Activated T-helper 17 cell treated with anti-CD3 and anti-CD28 coated beads, Interleukin-2, amount 50 U/mL, for 72 hours (primary cell): ENCODE measurements at regions not wholly inside any gene's neighbourhood (a gene's known extent, or its start where the extent isn't known, plus 50 kb on each side); places are given as distances from the start of the nearest gene placed in this dataset.

Experiments
- ATAC-seq: fragments of 150-1000 bp; cut with Tn5 transposase; replicated peaks from 2 replicates; pipeline ENCODE4 v1.10.0; 2021; ENCODE audit warnings: mild to moderate bottlenecking, moderate library complexity
- H3K27ac Mint-ChIP-seq: one replicate; pipeline ENCODE4 v1.8.0; 2022; ENCODE audit warnings: mixed read lengths
- H3K27me3 Mint-ChIP-seq: one replicate; pipeline ENCODE4 v1.8.0; 2022; ENCODE audit warnings: mixed read lengths
- H3K36me3 Mint-ChIP-seq: one replicate; pipeline ENCODE4 v1.8.0; 2022; ENCODE audit warnings: low read depth, mild to moderate bottlenecking, mixed read lengths
- H3K4me1 Mint-ChIP-seq: one replicate; pipeline ENCODE4 v1.8.0; 2022; ENCODE audit warnings: mixed read lengths
- H3K4me3 Mint-ChIP-seq: one replicate; pipeline ENCODE4 v1.8.0; 2022; ENCODE audit warnings: mild to moderate bottlenecking, mixed read lengths
- H3K9me3 Mint-ChIP-seq: one replicate; pipeline ENCODE4 v1.8.0; 2022; ENCODE audit warnings: mixed read lengths

DNA sequence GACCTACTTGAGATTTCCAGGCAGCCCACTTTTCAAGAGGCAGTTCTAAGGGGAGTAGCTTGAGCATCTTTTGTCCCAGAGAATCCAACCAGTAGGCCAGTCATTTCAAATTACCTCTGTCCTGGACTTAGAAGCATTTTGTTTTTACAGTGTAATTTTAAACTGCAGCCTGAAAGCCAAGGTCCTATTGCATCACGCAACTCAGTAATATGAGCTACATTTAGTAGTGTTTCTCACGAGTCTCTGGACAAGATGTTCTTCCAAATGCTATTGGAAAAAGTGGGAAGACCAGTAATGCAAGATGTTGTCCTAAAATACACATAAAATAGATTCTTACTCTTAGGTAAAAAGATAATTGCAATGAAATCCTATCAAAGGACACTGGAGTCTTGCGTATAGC lies 182.5 kb upstream of the ARX start:
- Mint-ChIP-seq H3K4me1 (no peaks in the 10 kb centered on the region), H3K27ac (no peak overlapping the region), H3K9me3 (no peaks in the 10 kb centered on the region), H3K27me3 (peaks cover 8% of the 10 kb centered on the region), H3K4me3 (no peak overlapping the region), H3K36me3 (no peaks in the 10 kb centered on the region)
- no peak for ATAC-seq

DNA sequence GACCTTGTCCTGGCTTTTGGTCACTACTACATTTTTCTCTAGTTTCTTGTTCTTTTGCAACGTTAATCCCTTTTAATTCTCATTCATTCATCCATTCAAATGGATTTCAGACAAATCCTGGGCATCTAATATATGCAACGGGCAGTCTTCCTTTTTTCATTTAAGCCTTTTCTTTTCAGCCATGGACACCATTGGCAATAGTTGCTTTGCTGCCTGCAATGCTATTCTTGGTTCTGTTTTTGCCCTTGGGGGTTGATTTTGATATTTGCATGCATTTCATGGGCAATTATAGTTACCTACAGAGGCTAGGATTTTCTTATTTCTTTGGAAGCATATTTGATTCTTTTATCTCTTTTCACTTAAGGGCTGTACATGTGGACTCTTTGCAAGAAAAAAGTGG lies 180.5 kb upstream of the ARX start:
- Mint-ChIP-seq H3K9me3 (no peaks in the 10 kb centered on the region), H3K4me1 (no peaks in the 10 kb centered on the region), H3K27me3 (peaks cover 8% of the 10 kb centered on the region), H3K27ac (no peak overlapping the region), H3K36me3 (no peaks in the 10 kb centered on the region), H3K4me3 (no peak overlapping the region)
- no peak for ATAC-seq

DNA sequence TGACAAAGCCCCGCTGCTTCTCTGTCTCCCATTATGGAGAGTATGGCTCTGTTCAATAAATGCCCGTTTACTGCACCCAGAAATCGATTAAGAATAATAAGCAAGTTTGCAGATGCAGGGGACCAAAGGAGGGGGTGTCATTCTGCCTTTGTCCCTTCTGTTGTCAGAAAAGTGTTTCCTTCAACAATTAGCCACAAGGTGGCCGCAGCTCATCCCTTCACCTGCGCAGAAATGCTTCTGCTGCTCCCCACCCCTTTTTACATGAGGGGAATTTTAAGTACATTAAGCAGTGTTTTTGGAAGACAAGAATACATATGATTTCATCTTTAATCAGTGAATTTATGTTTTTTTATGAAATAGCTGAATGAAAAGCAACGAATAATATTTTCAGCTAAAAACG lies 175.6 kb upstream of the ARX start:
- Mint-ChIP-seq H3K4me3 (no peak overlapping the region), H3K27ac (no peak overlapping the region), H3K27me3 (peaks cover 4% of the 10 kb centered on the region), H3K9me3 (no peaks in the 10 kb centered on the region), H3K4me1 (no peaks in the 10 kb centered on the region), H3K36me3 (no peaks in the 10 kb centered on the region)
- no peak for ATAC-seq

DNA sequence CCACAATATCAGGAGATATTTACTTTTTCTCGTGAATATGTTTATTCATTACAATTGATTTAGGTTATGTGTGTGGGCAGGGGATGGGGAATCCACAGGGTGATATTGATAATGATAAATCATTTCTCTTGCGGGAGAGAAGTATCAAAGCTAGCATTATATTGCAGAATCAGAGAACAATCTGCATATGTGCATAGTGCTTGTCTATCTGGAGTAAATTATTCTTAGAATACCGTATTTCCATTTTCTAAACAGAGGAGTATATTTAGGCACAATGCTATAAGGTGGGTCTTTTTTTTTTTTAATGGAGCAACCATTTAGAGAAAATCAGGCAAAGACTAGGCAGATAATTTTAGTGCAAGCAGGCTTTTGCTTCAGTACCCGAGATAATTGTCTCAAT lies 166.0 kb upstream of the ARX start:
- Mint-ChIP-seq H3K36me3 (no peaks in the 10 kb centered on the region), H3K27ac (no peak overlapping the region), H3K4me3 (no peak overlapping the region), H3K9me3 (no peaks in the 10 kb centered on the region), H3K27me3 (peaks cover 11% of the 10 kb centered on the region), H3K4me1 (no peaks in the 10 kb centered on the region)
- ATAC-seq = no peak

DNA sequence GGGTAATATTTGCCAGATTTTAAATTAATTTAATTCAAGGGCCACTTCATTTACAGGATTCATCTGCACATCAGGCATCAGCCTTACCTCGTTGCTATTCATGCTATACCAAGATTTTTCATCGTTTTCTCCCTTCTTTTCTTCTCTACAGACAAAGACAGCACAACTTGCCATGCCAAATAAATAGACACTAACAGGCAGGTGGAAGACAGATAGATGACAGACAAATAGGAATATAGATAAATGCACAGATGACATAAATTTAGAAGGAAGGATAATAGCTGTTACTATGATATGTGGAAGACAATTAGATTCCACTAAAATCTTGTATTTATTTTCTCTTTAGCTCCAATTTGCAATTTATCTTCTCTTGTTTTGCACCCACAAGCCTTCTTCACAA lies 164.5 kb upstream of the ARX start:
- Mint-ChIP-seq H3K4me3 (no peak overlapping the region), H3K9me3 (no peaks in the 10 kb centered on the region), H3K27me3 (peaks cover 11% of the 10 kb centered on the region), H3K36me3 (no peaks in the 10 kb centered on the region), H3K27ac (no peak overlapping the region), H3K4me1 (no peaks in the 10 kb centered on the region)
- ATAC-seq = no peak

DNA sequence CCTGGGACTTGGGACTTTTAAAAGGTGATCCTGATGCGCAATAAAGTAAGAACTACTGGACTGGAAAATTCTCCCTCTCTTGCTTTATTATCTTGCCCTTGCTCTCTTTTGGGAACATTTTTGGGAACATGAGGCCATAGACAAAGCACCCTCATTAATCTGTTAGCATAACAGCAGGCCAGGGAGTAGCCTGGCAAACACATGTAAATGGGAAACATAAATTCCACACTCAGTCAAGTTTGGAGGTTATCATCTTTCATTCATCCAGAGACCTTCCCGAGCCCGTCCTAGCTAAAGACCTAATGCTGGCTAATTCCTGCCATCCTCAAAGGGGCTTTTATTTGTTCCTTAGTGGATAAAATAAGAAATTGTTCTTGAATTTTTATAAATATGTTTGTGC lies 162.8 kb upstream of the ARX start:
- Mint-ChIP-seq H3K27ac (no peak overlapping the region), H3K27me3 (peaks cover 14% of the 10 kb centered on the region), H3K4me1 (no peaks in the 10 kb centered on the region), H3K36me3 (no peaks in the 10 kb centered on the region), H3K9me3 (no peaks in the 10 kb centered on the region), H3K4me3 (no peak overlapping the region)
- no peak for ATAC-seq

DNA sequence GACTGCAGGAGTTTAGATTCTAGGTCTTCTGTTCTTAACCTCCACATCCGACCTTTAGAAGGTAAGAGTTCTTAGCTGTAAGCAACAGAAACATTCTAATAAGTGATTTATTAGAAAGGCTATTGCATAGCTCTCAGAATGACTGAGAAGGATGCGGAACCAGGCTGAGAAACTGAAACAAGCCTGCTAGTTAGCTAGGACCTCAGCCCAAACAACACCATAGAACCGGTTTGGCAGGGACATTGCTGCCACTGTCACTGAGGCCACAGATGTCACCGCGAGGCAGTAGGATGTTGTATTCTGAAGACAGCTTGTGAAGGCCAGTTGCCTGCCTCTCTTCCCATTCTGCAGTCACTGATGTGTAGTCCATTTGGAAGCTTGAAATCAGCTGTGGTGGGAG lies 160.0 kb upstream of the ARX start:
- Mint-ChIP-seq H3K27ac (no peak overlapping the region), H3K4me3 (no peak overlapping the region), H3K36me3 (no peaks in the 10 kb centered on the region), H3K4me1 (no peaks in the 10 kb centered on the region), H3K9me3 (no peaks in the 10 kb centered on the region), H3K27me3 (peaks cover 10% of the 10 kb centered on the region)
- ATAC-seq = no peak

DNA sequence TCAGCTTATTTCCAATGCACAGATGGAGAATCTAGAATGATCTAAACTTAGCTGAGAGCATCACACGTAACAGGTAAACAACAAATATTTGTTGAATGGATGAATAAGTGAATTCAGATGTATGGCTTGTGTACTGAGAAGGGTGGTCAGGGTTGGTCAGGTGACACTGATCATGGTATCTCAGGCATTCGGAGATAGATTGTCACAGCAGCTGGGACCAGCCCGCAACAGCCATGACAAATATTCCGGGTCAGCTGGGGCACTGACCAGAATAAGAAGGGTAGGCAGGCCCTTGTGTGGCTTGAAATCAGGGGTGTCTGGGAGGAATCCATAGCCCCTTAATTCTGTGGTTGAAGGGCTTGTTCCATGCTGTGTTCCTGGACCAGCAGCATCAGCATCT lies 159.4 kb upstream of the ARX start:
- H3K4me1 Mint-ChIP-seq = no peaks in the 10 kb centered on the region
- no peak for ATAC-seq
- H3K36me3 Mint-ChIP-seq = no peaks in the 10 kb centered on the region
- no peak overlapping the region for H3K4me3 Mint-ChIP-seq
- H3K27me3 Mint-ChIP-seq = peaks cover 4% of the 10 kb centered on the region
- H3K9me3 Mint-ChIP-seq = no peaks in the 10 kb centered on the region
- no peak overlapping the region for H3K27ac Mint-ChIP-seq

DNA sequence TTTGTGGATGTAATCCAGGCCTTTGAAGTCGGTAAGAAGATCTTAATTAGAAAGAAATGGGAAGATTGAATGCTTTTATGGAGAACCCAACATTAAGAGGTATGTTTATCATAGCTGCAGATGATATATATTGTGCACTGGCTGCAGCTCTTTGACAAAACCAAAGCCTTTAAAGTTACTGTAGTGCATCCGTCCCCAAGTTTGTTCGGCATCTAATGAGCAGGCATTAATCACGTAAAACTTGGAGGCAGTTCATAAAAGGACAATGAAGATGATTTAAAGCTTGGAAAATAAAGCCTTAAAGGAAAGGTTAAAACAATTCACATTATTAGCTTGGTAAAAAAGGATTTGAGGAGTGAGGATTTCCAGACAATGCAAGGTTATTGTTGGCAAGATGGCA lies 150.8 kb upstream of the ARX start:
- Mint-ChIP-seq H3K4me3 (no peak overlapping the region), H3K27me3 (peaks cover 21% of the 10 kb centered on the region), H3K36me3 (no peaks in the 10 kb centered on the region), H3K4me1 (no peaks in the 10 kb centered on the region), H3K9me3 (no peaks in the 10 kb centered on the region), H3K27ac (no peak overlapping the region)
- no peak for ATAC-seq

DNA sequence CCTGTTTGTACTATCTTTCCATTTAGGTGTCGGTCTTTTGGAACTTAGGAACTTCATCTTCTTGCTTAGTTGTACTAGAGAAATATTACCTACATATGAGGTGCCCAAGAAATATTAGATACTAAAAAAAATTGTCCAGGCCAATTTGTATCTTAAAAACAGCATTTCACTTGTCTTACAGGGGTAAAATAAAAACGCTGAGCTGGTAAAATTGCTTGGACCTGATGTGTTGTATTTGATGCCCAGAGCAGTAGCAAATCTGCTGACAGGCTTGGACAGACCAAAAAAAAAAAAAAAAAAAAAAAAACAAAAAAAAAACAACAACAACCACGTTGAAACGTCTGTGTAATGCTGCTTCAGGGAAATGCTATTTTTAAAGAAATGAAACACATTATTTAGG lies 150.4 kb upstream of the ARX start:
- no peak for ATAC-seq
- H3K27me3 Mint-ChIP-seq = peaks cover 21% of the 10 kb centered on the region
- no peak overlapping the region for H3K4me3 Mint-ChIP-seq
- H3K27ac Mint-ChIP-seq = no peak overlapping the region
- H3K36me3 Mint-ChIP-seq = no peaks in the 10 kb centered on the region
- H3K4me1 Mint-ChIP-seq = no peaks in the 10 kb centered on the region
- H3K9me3 Mint-ChIP-seq = no peaks in the 10 kb centered on the region

DNA sequence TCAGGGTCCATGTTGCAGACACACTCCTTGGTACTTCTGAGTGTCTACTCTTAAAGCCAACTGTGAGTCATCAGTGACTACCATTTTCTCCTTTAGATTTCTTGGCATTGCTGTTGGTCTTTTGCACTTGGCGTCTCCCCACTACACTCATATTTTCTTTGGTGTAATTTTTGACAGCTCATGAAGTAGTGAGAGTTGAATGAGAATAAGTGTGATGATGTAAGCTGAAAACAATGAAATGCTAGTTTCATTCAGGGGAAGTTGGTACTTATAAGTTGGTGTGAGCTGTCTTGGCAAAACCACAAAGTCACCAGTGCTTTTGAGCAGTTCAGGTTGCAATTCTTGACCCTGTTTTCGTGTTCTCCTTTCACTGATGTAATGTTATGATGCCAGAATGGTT lies 142.9 kb upstream of the ARX start:
- no peaks in the 10 kb centered on the region for H3K4me1 Mint-ChIP-seq
- no peaks in the 10 kb centered on the region for H3K36me3 Mint-ChIP-seq
- no peak overlapping the region for H3K4me3 Mint-ChIP-seq
- H3K9me3 Mint-ChIP-seq = no peaks in the 10 kb centered on the region
- H3K27me3 Mint-ChIP-seq = peaks cover 13% of the 10 kb centered on the region
- no peak overlapping the region for H3K27ac Mint-ChIP-seq
- peak; percentile 63 for ATAC-seq

DNA sequence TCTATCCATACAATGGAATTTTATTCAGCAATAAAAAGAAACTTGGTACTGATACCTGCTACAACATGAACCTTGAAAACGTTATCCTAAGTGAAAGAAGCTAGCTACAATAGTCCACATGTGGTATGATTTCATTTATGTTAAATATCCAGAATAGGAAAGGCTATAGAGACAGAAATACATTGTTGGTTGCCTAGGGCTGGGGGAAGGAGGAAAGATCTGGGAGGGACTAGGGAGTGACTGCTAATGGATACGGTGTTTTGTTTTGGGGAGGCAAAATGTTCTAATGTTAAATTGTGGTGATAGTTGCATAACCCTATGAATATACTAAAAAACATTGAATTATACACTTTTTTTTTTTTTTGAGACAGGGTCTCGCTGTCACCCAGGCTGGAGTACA lies 141.1 kb upstream of the ARX start:
- Mint-ChIP-seq H3K27ac (no peak overlapping the region), H3K9me3 (no peaks in the 10 kb centered on the region), H3K27me3 (peaks cover 3% of the 10 kb centered on the region), H3K36me3 (no peaks in the 10 kb centered on the region), H3K4me3 (no peak overlapping the region), H3K4me1 (no peaks in the 10 kb centered on the region)
- ATAC-seq = no peak

DNA sequence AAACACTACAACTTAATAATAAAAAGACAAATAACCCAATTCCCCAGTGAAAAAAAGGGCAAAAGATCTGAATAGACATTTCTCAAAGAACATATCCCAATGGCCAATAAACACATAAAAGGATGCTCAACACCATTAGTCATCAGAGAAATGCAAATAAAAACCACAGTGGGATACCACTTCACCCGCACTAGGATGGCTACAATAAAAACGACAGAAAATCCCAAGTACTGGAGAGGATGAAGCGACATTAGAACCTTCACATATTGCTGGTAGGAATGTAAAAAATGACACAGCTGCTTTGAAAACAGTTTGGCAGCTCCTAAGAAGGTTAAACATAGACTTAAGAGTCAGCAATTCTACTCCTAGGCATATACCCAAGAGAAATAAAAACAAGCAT lies 140.6 kb upstream of the ARX start:
- no peaks in the 10 kb centered on the region for H3K36me3 Mint-ChIP-seq
- H3K27me3 Mint-ChIP-seq = peaks cover 3% of the 10 kb centered on the region
- no peak overlapping the region for H3K27ac Mint-ChIP-seq
- no peak overlapping the region for H3K4me3 Mint-ChIP-seq
- H3K4me1 Mint-ChIP-seq = no peaks in the 10 kb centered on the region
- no peak for ATAC-seq
- no peaks in the 10 kb centered on the region for H3K9me3 Mint-ChIP-seq

DNA sequence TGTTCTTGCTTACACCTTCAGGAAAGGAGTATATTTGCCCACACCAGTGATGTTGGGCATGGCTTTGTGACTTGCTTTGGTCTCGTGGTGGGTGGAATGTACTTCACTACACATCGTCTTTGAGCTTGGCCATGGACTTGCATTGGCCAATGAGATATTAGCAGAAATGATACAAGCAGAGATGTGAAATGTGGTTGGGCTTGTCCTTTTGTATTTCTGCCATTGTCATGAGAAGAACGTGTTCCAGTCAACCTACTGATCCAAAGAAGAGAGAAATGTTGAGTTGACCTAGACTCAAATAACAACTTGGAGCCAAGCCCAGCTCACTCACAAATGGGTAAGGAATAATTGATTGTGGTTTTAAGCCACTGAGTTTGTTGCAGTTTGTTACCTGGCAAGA lies 138.4 kb upstream of the ARX start:
- no peak overlapping the region for H3K27ac Mint-ChIP-seq
- no peaks in the 10 kb centered on the region for H3K9me3 Mint-ChIP-seq
- H3K4me3 Mint-ChIP-seq = no peak overlapping the region
- H3K36me3 Mint-ChIP-seq = no peaks in the 10 kb centered on the region
- no peaks in the 10 kb centered on the region for H3K4me1 Mint-ChIP-seq
- ATAC-seq = no peak
- H3K27me3 Mint-ChIP-seq = peaks cover 3% of the 10 kb centered on the region

DNA sequence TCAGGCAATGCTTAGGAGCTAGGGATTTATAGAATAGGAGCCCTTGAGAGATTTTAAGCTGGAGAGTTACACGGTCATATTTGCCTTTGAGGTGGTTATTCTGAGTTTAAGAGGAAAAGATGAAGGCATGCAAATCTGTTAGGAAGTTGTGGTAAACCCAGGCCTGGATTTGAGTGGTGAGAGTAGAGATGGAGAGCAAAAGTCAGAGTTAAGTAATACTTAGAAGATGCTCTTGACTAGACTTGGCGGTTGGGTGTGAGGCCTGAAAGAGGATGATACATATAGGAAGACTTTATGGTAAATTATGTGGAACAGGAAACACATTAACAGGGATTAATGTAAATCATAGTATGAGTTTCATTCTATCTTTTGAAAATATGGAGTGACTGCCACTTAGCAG lies 136.0 kb upstream of the ARX start:
- Mint-ChIP-seq H3K4me1 (no peaks in the 10 kb centered on the region), H3K36me3 (no peaks in the 10 kb centered on the region), H3K9me3 (no peaks in the 10 kb centered on the region), H3K4me3 (no peak overlapping the region), H3K27me3 (peaks cover under 1% of the 10 kb centered on the region), H3K27ac (no peak overlapping the region)
- no peak for ATAC-seq

DNA sequence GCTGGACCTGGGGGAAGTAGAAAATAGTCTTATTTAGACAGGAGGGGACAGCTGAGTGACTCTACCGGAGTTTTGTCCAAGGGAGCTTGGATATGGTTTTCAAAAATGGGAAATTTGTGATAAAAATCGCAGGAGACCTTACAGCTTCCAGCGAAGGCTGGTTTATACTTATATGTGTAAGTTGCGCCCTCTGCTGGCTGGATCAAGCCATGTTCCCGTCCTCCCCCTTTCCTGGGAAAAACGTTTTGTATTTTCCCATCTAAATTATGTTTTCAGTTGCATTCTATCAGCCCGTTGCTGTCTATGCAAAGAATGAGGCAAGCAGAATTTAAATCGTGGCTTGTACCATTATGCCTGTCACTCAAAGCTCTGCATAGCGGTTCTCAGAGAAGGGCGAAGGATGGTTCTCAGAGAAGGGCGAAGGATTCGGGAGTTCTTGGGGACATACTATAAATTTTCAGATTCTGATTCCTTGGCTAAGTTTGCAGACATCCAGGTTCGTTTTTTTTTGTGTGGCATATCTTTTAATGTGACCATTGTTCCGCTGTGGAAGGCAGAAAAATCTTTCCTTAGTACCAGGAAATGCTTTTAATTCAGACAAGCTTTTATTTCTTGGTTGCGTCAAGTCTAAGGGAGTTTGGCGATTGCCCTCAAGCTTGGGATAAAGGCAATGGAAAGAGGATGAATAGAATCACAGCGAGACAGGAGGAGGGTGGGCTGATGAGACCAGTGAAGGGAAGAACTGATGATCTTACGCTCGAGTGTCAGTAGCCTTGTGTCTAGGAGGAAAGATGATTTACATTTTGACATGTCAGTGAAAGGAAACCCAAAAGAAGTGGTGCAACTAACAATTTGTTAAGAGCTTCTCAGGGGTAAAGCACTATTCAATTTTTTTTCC lies 128.5 kb upstream of the ARX start:
- H3K36me3 Mint-ChIP-seq = no peaks in the 10 kb centered on the region
- no peak overlapping the region for H3K27ac Mint-ChIP-seq
- H3K27me3 Mint-ChIP-seq = no peaks in the 10 kb centered on the region
- H3K4me1 Mint-ChIP-seq = no peaks in the 10 kb centered on the region
- H3K4me3 Mint-ChIP-seq = no peak overlapping the region
- H3K9me3 Mint-ChIP-seq = no peaks in the 10 kb centered on the region
- ATAC-seq = no peak
